IMR-90 (cell line): ENCODE measurements at regions not wholly inside any gene's neighbourhood (a gene's known extent, or its start where the extent isn't known, plus 50 kb on each side); places are given as distances from the start of the nearest gene placed in this dataset.
"Not testable (repeated sequence)": the region's sequence is repeated elsewhere in the genome, so short reads cannot be mapped to it uniquely, and the experiment has no call there.

Experiments used
- ATAC-seq: fragments of 200-7000 bp; cut with Tn5 transposase; 2 replicates; pipeline ENCODE4 v1.9.1; 2020; ENCODE audit warnings: low read depth, mild to moderate bottlenecking, moderate library complexity
- BruUV-seq: library from RNA; stranded (reverse); fragments of 400-500 nt; replicated peaks from 2 replicates; lab custom pipeline; 2021; lab: Mats Ljungman, UMichigan
- CTCF ChIA-PET: fragments of 300-600 bp; formaldehyde crosslinking; extraction: SDS; loops from one replicate; lab custom pipeline; 2021; ENCODE audit warnings: antibody characterized with exemption; lab: Yijun Ruan, JAX
- POLR2A ChIA-PET: fragments of 300-600 bp; sonication (Branson Sonifier 250); formaldehyde crosslinking; loops from one replicate; lab custom pipeline; 2022; ENCODE audit warnings: antibody characterized with exemption; ENCODE audit not compliant: unreplicated experiment; lab: Charles Lee
- DNase-seq: peaks from one replicate; pipeline ENCODE4 v3.0.0; 2013
- H2AFZ ChIP-seq: replicated peaks from 2 replicates; pipeline ENCODE3; 2013; ENCODE audit warnings: low read length, mild to moderate bottlenecking; ENCODE audit not compliant: poor library complexity
- H2AK5ac ChIP-seq: 2 replicates; pipeline ENCODE4 v1.6.1; 2013; ENCODE audit warnings: low read depth, low read length, inconsistent platforms
- H2AK9ac ChIP-seq: replicated peaks from 2 replicates; pipeline ENCODE3; 2013; ENCODE audit warnings: mild to moderate bottlenecking, low read depth, low read length, moderate library complexity; ENCODE audit not compliant: poor library complexity
- H2BK120ac ChIP-seq: 2 replicates; pipeline ENCODE4 v1.6.1; 2013; ENCODE audit warnings: low read depth, low read length, inconsistent platforms
- H2BK15ac ChIP-seq: 3 replicates; pipeline ENCODE4 v1.6.1; 2013; ENCODE audit warnings: low read depth, low read length, inconsistent platforms
- H2BK20ac ChIP-seq: 2 replicates; pipeline ENCODE4 v1.6.1; 2013; ENCODE audit warnings: low read depth, mild to moderate bottlenecking, inconsistent platforms, low read length, moderate library complexity
- H2BK5ac ChIP-seq: 2 replicates; pipeline ENCODE4 v1.6.1; 2013; ENCODE audit warnings: mild to moderate bottlenecking, low read depth, low read length, inconsistent platforms; ENCODE audit not compliant: poor library complexity, severe bottlenecking
- H3K14ac ChIP-seq: replicated peaks from 2 replicates; pipeline ENCODE4 v1.6.1; 2013; ENCODE audit warnings: low read depth, low read length, inconsistent platforms
- H3K18ac ChIP-seq: 2 replicates; pipeline ENCODE4 v1.6.1; 2013; ENCODE audit warnings: low read depth, low read length, control low read depth
- H3K23ac ChIP-seq: 2 replicates; pipeline ENCODE4 v1.6.1; 2013; ENCODE audit warnings: low read depth, low read length, inconsistent platforms
- H3K27ac ChIP-seq: 2 replicates; pipeline ENCODE4 v1.5.1; 2013; ENCODE audit warnings: mild to moderate bottlenecking, control low read depth, low read length; ENCODE audit not compliant: insufficient read depth
- H3K27me3 ChIP-seq: 2 replicates; pipeline ENCODE4 v1.6.1; 2013; ENCODE audit warnings: low read length; ENCODE audit not compliant: control insufficient read depth, insufficient read depth
- H3K36me3 ChIP-seq: 2 replicates; pipeline ENCODE4 v1.6.1; 2013; ENCODE audit warnings: low read length, mixed read lengths; ENCODE audit not compliant: control insufficient read depth, insufficient read depth
- H3K4ac ChIP-seq: 2 replicates; pipeline ENCODE4 v1.6.1; 2013; ENCODE audit warnings: low read depth, low read length, inconsistent platforms
- H3K4me1 ChIP-seq: 2 replicates; pipeline ENCODE4 v1.6.1; 2013; ENCODE audit warnings: low read length, mixed read lengths; ENCODE audit not compliant: control insufficient read depth, insufficient read depth
- H3K4me2 ChIP-seq: 2 replicates; pipeline ENCODE4 v1.6.1; 2013; ENCODE audit warnings: low read depth, mild to moderate bottlenecking, control low read depth, low read length, moderate library complexity
- H3K4me3 ChIP-seq: 2 replicates; pipeline ENCODE4 v1.5.1; 2013; ENCODE audit warnings: low read depth, mild to moderate bottlenecking, control low read depth, low read length, moderate library complexity; ENCODE audit not compliant: insufficient read depth
- H3K56ac ChIP-seq: 2 replicates; pipeline ENCODE4 v1.6.1; 2013; ENCODE audit warnings: low read length, inconsistent platforms; ENCODE audit not compliant: insufficient read depth; ENCODE audit errors: extremely low read depth
- H3K79me1 ChIP-seq, 2 experiments: 2 replicates each; pipeline ENCODE4 v1.6.1; 2013; ENCODE audit warnings: low read length in 2 of 2, inconsistent platforms in 1 of 2, low read depth in 1 of 2
- H3K9ac ChIP-seq: 2 replicates; pipeline ENCODE4 v1.6.1; 2013; ENCODE audit warnings: low read depth, low read length, control low read depth
- H3K9me1 ChIP-seq: 2 replicates; pipeline ENCODE4 v1.6.1; 2013; ENCODE audit warnings: low read length, inconsistent platforms; ENCODE audit not compliant: insufficient read depth
- H3K9me3 ChIP-seq: 2 replicates; pipeline ENCODE4 v1.6.1; 2013; ENCODE audit warnings: low read length; ENCODE audit not compliant: control insufficient read depth, insufficient read depth
- H4K20me1 ChIP-seq: 2 replicates; pipeline ENCODE4 v1.6.1; 2013; ENCODE audit warnings: low read length, inconsistent platforms; ENCODE audit not compliant: insufficient read depth
- H4K5ac ChIP-seq: 2 replicates; pipeline ENCODE4 v1.6.1; 2013; ENCODE audit warnings: mild to moderate bottlenecking, low read depth, low read length, control low read depth
- H4K8ac ChIP-seq, 2 experiments: 2 replicates each; pipeline ENCODE4 v1.6.1; 2013; ENCODE audit warnings: low read depth in 2 of 2, low read length in 2 of 2, control low read depth in 1 of 2, inconsistent platforms in 1 of 2
- H4K91ac ChIP-seq: 2 replicates; pipeline ENCODE4 v1.6.1; 2013; ENCODE audit warnings: low read depth, low read length, inconsistent platforms; ENCODE audit not compliant: insufficient read depth
- WGBS, 2 experiments: methylation state at CpG; one replicate each; pipeline versions ENCODE4 v1.1.5 to v1.1.7; 2013; ENCODE audit warnings: missing lambda C conversion rate in 2 of 2; ENCODE audit not compliant: insufficient read length in 1 of 2; ENCODE audit errors: extremely low coverage in 2 of 2; 5-methylcytosine and 5-hydroxymethylcytosine counted together
- dilution Hi-C: fragments of 300-500 bp; cut with HindIII; formaldehyde crosslinking; loops from one replicate; pipeline ENCODE4 v1.14.3; 2018; ENCODE audit warnings: low sequenced_read_pairs; ENCODE audit not compliant: unreplicated experiment
- in situ Hi-C: fragments of 300-500 bp; cut with MboI; formaldehyde crosslinking; loops from 3 replicates; pipeline ENCODE4 v1.14.3; 2019; ENCODE audit warnings: low sequenced_read_pairs, inconsistent platforms, mixed read lengths
- intact Hi-C: fragments of 100-400 bp; cut with micrococcal nuclease; formaldehyde crosslinking; loops from 2 replicates; pipeline ENCODE4 v1.10.0; 2022

DNA sequence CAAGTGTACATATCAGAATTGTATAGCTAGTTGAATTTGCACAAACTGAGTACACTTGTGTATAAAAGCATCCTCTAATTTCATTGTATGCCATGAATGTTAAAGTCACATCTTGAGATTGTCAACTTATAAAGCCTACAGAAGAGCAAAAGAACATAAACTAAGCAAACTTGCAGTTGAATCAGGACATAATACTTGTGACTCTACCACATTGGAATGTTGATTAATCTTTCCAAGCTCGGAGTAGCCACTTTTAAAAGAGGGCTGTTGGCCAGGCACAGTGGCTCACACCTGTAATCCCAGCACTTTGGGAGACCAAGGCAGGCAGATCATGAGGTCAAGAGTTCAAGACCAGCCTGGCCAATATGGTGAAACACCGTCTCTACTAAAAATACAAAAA lies 1220.8 kb upstream of the B3GALT2 start:
- H3K9ac ChIP-seq, in situ Hi-C loops, H4K20me1 ChIP-seq, H2BK120ac ChIP-seq, H3K56ac ChIP-seq, dilution Hi-C loops, H3K27ac ChIP-seq, H2BK5ac ChIP-seq, H3K36me3 ChIP-seq, H4K91ac ChIP-seq, CTCF ChIA-PET, H3K4me2 ChIP-seq, H3K4ac ChIP-seq, H2BK20ac ChIP-seq, H2AK9ac ChIP-seq, H3K9me3 ChIP-seq, H3K4me1 ChIP-seq, H3K14ac ChIP-seq, POLR2A ChIA-PET, H3K9me1 ChIP-seq, H3K18ac ChIP-seq, H4K8ac ChIP-seq, intact Hi-C loops, H3K27me3 ChIP-seq, BruUV-seq, H2AK5ac ChIP-seq, H2BK15ac ChIP-seq, H3K4me3 ChIP-seq, H2AFZ ChIP-seq, H4K5ac ChIP-seq, H3K79me1 ChIP-seq, H3K23ac ChIP-seq: not testable (repeated sequence)
- no CpG with 5 or more reads among the region's 2 CpGs for WGBS, 2 experiments
- ATAC-seq (peak; percentile 57), DNase-seq (peak; percentile 58)
